PC-9 (cell line): ENCODE measurements at regions not wholly inside any gene's neighbourhood (a gene's known extent, or its start where the extent isn't known, plus 50 kb on each side); places are given as distances from the start of the nearest gene placed in this dataset.

ENCODE experiments used
- CTCF ChIP-seq: fragments of 200-600 bp; sonication (generic); conservative IDR thresholded peaks from 2 replicates; pipeline ENCODE4 v1.6.1; 2017; ENCODE audit warnings: mixed run types, antibody characterized with exemption, mild to moderate bottlenecking, moderate library complexity
- EZH2 ChIP-seq: fragments of 200-600 bp; sonication (generic); IDR thresholded peaks from 2 replicates; pipeline ENCODE4 v1.8.0; 2017; ENCODE audit warnings: antibody characterized with exemption, low read depth

DNA sequence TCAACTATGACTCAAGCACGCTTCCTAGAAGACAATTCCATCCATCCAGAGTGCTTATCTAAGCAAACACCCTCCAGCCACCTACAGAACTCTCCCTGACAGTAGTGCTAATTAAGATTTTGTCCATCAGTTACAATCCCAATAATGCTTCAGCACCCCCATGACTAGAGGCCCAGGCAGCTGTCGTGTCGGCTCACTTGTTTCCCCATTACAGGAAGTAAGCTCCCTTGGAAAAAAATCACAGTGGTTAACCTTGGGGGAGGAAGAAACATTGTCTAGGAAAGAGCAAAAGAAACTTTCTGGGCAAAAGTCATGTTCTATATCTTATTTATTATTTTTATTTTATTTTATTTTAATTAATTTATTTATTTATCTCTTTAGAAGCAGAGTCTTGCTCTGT is 108.8 kb upstream of the LPAR1 start:
- TF ChIP-seq EZH2 = no peak
- no peak for TF ChIP-seq CTCF
